ENCODE measurements at regions not wholly inside any gene's neighbourhood (a gene's known extent, or its start where the extent isn't known, plus 50 kb on each side); places are given as distances from the start of the nearest gene placed in this dataset.

DNA sequence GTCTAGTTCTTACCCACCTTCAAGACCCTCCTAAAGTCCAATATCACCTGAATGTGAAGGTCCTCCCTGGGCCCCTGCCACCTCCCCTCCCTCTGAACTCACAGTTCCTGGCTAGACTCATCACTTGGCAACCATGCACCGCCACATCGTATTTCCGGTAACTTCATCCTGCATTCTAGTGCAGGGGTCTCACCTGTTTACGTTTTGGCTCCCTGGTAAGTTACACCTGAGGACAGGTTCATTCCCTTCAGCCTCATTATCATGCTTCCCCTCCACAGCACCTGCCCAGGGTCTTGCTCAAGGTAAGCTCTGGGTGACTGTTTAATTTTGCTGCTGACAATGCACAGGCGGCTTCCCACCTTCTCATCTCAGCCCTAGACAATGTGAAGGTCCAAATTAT, 93.1 kb downstream of the MIS18A start:
- no peak for TF ChIP-seq EZH2 (IDR thresholded peaks at IDR 0.05; ENCODE audit: borderline replicate concordance, low read length)
- TF ChIP-seq, protein P1, sequence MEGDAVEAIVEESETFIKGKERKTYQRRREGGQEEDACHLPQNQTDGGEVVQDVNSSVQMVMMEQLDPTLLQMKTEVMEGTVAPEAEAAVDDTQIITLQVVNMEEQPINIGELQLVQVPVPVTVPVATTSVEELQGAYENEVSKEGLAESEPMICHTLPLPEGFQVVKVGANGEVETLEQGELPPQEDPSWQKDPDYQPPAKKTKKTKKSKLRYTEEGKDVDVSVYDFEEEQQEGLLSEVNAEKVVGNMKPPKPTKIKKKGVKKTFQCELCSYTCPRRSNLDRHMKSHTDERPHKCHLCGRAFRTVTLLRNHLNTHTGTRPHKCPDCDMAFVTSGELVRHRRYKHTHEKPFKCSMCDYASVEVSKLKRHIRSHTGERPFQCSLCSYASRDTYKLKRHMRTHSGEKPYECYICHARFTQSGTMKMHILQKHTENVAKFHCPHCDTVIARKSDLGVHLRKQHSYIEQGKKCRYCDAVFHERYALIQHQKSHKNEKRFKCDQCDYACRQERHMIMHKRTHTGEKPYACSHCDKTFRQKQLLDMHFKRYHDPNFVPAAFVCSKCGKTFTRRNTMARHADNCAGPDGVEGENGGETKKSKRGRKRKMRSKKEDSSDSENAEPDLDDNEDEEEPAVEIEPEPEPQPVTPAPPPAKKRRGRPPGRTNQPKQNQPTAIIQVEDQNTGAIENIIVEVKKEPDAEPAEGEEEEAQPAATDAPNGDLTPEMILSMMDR (conservative IDR thresholded peaks at IDR 0.05 in 1 of 2, IDR thresholded peaks at IDR 0.05 in 1 of 2; ENCODE audit: extremely low read depth in 1 of 2, insufficient read depth in 1 of 2, low read depth in 1 of 2, low read length in 2 of 2), result no peak

Data from mammary epithelial cell (primary cell).